Suprapubic skin (tissue), 4 donors: ENCODE measurements at regions not wholly inside any gene's neighbourhood (a gene's known extent, or its start where the extent isn't known, plus 50 kb on each side); places are given as distances from the start of the nearest gene placed in this dataset.

ENCODE experiments used
- DNase-seq, 2 donors: peaks; one replicate each; pipeline ENCODE4 v3.0.0-alpha.2; 2019; ENCODE audit warnings: low spot score in 2 of 2
- H3K27ac ChIP-seq: fragments of 200-600 bp; sonication (generic); one replicate; pipeline ENCODE4 v1.5.1; 2019
- H3K27me3 ChIP-seq: fragments of 200-600 bp; sonication (generic); one replicate; pipeline ENCODE4 v1.5.1; 2019
- H3K36me3 ChIP-seq: fragments of 200-600 bp; sonication (generic); one replicate; pipeline ENCODE4 v1.5.1; 2019
- H3K4me1 ChIP-seq: fragments of 200-600 bp; sonication (generic); one replicate; pipeline ENCODE4 v1.5.1; 2019
- H3K4me3 ChIP-seq: fragments of 200-600 bp; sonication (generic); one replicate; pipeline ENCODE4 v1.5.1; 2019; ENCODE audit warnings: mild to moderate bottlenecking
- H3K9me3 ChIP-seq: fragments of 200-600 bp; sonication (generic); one replicate; pipeline ENCODE4 v1.5.1; 2019
- EP300 ChIP-seq: sonication (generic); formaldehyde crosslinking; IDR thresholded peaks from one replicate; pipeline ENCODE4 v1.6.1; 2017; ENCODE audit warnings: antibody characterized with exemption
- POLR2A ChIP-seq, 2 donors: fragments of 450-650 bp; IDR thresholded peaks; one replicate each; pipeline ENCODE4 v1.6.1; 2017; ENCODE audit warnings: antibody characterized with exemption in 2 of 2, mild to moderate bottlenecking in 2 of 2, moderate library complexity in 2 of 2
- POLR2AphosphoS5 ChIP-seq, 3 donors: sonication (generic); formaldehyde crosslinking; IDR thresholded peaks; one replicate each; pipeline ENCODE4 v1.6.1; 2017; ENCODE audit warnings: antibody characterized with exemption in 3 of 3
- WGBS: methylation state at CpG from one replicate; pipeline ENCODE4 v1.1.5; 2018; 5-methylcytosine and 5-hydroxymethylcytosine counted together
- TF ChIP-seq, protein P1 (sequence below), 2 donors: fragments of 200-600 bp in 1 of 2; fragments of 450-650 bp in 1 of 2; sonication (generic) in 1 of 2; IDR thresholded peaks; one replicate each; pipeline ENCODE4 v1.5.1; 2016 to 2019; ENCODE audit warnings: antibody characterized with exemption in 2 of 2, mild to moderate bottlenecking in 1 of 2, moderate library complexity in 1 of 2

DNA sequence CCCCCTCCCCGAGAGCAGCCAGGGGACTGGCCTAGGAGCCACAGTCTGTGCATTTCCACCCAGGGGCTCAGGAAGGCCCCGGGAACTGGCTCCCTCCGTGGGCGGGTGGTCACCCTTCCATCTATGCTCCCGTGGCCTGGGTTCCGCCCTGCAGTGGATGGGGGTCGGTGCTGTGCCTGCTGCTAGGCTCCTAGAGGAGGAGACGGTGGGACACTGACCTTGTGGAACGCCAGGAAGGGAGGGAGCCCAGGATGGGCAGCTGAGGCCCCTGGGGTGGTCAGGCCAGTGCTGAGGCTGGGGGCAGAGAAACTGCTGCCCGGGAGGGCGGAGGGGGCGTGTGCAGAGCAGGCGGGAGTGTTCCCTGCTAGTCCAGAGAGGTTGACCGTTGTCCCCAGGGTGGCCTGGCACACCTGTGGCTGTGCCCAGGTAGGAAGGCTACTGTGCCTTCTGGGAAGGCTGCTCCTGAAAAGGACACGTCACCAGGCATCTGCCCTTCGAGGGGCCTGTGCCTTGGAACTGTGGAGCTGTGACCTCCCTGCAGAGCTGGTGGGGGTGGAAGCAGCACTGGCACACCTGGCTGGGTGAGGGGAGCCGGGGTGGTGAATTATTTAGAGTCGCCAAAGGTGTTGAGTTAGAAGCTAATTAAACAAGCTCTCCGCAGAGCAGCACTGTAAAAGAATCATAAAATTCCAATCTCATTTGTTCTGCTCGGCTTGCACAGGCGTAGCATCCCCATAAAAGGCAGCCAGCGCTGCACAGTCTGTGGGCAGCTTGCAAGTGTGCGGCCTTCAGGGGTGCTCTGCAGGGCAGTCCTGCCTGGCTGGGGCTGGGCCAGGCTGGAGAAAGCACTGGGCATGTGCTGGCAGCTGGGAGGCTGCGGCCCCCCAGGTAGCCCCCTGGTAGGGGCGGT is 145.1 kb downstream of the KIF26A start:
- no peaks in the 10 kb centered on the region for H3K9me3 ChIP-seq
- DNase-seq, result peak; percentile 46 to 63
- WGBS, result 83% methylated on average over 17 of the region's 25 CpGs
- TF ChIP-seq EP300 (no peak), POLR2AphosphoS5 (IDR thresholded peaks at IDR 0.05) (no peak), POLR2A (IDR thresholded peaks at IDR 0.05) (no peak)
- TF ChIP-seq, protein P1, sequence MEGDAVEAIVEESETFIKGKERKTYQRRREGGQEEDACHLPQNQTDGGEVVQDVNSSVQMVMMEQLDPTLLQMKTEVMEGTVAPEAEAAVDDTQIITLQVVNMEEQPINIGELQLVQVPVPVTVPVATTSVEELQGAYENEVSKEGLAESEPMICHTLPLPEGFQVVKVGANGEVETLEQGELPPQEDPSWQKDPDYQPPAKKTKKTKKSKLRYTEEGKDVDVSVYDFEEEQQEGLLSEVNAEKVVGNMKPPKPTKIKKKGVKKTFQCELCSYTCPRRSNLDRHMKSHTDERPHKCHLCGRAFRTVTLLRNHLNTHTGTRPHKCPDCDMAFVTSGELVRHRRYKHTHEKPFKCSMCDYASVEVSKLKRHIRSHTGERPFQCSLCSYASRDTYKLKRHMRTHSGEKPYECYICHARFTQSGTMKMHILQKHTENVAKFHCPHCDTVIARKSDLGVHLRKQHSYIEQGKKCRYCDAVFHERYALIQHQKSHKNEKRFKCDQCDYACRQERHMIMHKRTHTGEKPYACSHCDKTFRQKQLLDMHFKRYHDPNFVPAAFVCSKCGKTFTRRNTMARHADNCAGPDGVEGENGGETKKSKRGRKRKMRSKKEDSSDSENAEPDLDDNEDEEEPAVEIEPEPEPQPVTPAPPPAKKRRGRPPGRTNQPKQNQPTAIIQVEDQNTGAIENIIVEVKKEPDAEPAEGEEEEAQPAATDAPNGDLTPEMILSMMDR (IDR thresholded peaks at IDR 0.05), result no peak
- H3K4me1 ChIP-seq, result no peaks in the 10 kb centered on the region
- H3K4me3 ChIP-seq, result no peak overlapping the region
- H3K36me3 ChIP-seq, result no peaks in the 10 kb centered on the region
- H3K27me3 ChIP-seq, result peaks cover 14% of the 10 kb centered on the region
- H3K27ac ChIP-seq, result no peak overlapping the region

DNA sequence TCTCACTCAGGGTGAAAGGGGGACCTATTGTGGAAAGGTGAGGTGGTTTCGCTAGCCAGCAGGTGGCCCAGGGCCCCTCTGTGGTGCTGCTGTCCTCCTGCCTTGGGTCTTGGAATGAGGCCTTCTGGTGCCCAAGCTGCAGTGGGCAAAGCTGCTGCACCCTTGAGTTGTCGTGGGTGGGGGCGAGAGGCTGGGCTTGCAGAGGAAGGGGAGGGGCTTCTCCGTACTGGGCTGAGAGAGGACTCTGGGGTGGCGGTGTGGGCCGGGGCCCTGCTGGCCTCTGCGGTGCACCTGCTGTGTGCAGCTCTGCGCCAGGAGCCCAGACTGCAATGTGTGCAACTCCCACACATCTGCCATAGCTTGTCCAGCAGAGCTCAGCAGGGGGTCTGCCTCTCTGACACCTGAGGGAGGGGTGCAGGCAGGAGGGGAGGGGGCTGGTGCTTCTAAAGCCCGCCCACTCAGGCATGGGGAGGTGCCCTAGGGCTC is 145.8 kb downstream of the KIF26A start:
- Histone ChIP-seq H3K4me1 (no peaks in the 10 kb centered on the region), H3K27me3 (peaks cover 13% of the 10 kb centered on the region), H3K36me3 (no peaks in the 10 kb centered on the region), H3K9me3 (no peaks in the 10 kb centered on the region), H3K4me3 (no peak overlapping the region), H3K27ac (no peak overlapping the region)
- DNase-seq, result peak; percentile 57 to 58
- TF ChIP-seq POLR2A (IDR thresholded peaks at IDR 0.05), result no peak
- no peak for TF ChIP-seq EP300
- TF ChIP-seq POLR2AphosphoS5 (IDR thresholded peaks at IDR 0.05), result no peak
- TF ChIP-seq, protein P1 (IDR thresholded peaks at IDR 0.05), result no peak
- WGBS, result 75% methylated on average over 4 of the region's 9 CpGs

DNA sequence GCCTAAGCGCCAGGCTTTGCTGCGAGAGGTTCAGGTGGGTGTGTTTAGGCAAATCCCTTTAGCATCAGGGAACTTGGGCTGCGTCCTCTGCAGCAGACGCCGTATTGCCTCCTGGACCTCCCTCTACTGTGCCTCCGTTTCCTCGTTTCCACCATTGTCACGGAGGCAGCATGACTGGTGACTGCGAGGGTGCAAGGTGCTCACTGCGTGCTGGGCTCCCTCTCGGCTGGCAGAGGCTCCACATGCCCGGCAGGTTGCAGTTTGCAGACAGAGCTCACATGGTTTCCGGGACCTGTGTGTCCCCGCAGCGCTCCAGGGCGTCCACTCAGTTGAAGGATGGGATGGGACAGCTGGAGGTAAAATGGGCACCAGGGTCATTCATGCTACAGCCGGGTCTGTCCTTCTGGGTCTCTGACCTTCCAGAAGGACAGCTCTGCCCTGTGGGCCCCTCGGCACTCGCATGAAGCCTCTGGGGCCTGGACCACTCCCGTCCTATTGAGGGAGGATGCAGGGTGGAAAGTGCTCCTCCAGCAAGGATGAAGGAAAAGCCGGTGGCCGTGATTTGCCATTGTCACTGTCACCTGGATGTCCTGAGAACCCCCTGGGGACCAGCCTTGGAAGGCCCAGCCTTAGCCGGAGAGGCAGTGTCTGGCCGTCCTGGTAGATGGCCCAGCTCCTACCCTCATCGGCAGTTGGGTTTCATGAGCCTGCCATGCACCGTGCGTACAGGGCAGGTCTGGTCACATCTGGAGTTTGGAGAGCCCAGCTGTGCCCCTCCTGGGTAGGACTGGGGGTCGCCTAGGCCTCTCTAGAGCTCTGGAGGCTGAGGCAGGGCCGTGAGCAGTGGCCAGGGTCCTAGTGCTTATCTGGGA is 146.5 kb downstream of the KIF26A start:
- peak; percentile 40 to 67 for DNase-seq
- no peaks in the 10 kb centered on the region for H3K36me3 ChIP-seq
- no peak overlapping the region for H3K4me3 ChIP-seq
- WGBS, result 93% methylated on average over 6 of the region's 29 CpGs
- no peaks in the 10 kb centered on the region for H3K9me3 ChIP-seq
- H3K27ac ChIP-seq, result no peak overlapping the region
- H3K27me3 ChIP-seq, result peaks cover 13% of the 10 kb centered on the region
- H3K4me1 ChIP-seq, result no peaks in the 10 kb centered on the region
- TF ChIP-seq EP300 (no peak), POLR2A (IDR thresholded peaks at IDR 0.05) (no peak), POLR2AphosphoS5 (IDR thresholded peaks at IDR 0.05) (no peak)
- TF ChIP-seq, protein P1 (IDR thresholded peaks at IDR 0.05), result no peak

DNA sequence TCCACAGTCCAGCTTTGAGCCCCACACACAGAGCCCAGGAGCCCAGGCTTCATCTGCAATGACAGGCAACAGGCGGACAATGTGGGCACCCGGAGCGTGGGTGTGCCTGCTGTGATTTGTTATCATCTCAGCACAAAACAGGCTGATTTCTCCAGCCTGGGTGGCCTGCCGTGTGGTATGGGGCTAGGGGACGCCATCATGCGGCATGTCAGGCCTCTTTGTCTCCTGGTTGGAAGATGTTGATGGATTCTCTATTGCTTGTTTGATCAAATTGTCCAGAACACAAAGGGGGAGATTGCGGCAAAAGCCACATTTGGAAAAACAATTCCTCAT is 147.1 kb downstream of the KIF26A start:
- DNase-seq, result no peak
- Histone ChIP-seq H3K27me3 (peaks cover 17% of the 10 kb centered on the region), H3K4me1 (no peaks in the 10 kb centered on the region), H3K9me3 (no peaks in the 10 kb centered on the region), H3K4me3 (no peak overlapping the region), H3K27ac (no peak overlapping the region), H3K36me3 (no peaks in the 10 kb centered on the region)
- WGBS, result 77% methylated on average over 2 of the region's 7 CpGs
- TF ChIP-seq POLR2A (IDR thresholded peaks at IDR 0.05), result no peak
- no peak for TF ChIP-seq EP300
- no peak for TF ChIP-seq POLR2AphosphoS5 (IDR thresholded peaks at IDR 0.05)
- TF ChIP-seq, protein P1 (IDR thresholded peaks at IDR 0.05), result no peak

DNA sequence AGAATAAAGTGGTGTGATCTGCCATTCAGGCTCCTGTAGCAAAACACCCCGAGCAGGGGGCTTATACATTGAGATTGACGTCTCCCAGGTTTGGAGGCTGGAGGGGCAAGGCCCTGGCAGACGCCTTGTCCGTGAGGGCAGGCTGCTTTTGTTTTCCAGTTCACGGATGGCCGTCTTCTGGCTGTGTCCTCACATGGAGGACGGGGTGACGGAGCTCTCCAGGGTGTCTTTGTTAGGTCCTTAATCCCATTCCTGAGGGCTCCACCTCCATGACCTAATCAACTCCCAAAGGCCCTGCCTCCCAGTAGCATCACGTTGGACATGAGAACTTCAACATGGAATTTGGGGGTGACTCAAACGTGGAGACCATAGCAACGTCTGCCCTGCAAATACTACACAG is 147.7 kb downstream of the KIF26A start:
- TF ChIP-seq EP300 (no peak), POLR2A (IDR thresholded peaks at IDR 0.05) (no peak), POLR2AphosphoS5 (IDR thresholded peaks at IDR 0.05) (no peak)
- TF ChIP-seq, protein P1 (IDR thresholded peaks at IDR 0.05), result no peak
- no peak overlapping the region for H3K4me3 ChIP-seq
- no peaks in the 10 kb centered on the region for H3K4me1 ChIP-seq
- no peak overlapping the region for H3K27ac ChIP-seq
- DNase-seq, result peak in 1 of 2 donors; percentile 46
- H3K36me3 ChIP-seq, result no peaks in the 10 kb centered on the region
- 77% methylated on average over 11 of the region's 11 CpGs for WGBS
- no peaks in the 10 kb centered on the region for H3K9me3 ChIP-seq
- peaks cover 23% of the 10 kb centered on the region for H3K27me3 ChIP-seq
